HG03432 (cell line): ENCODE measurements at regions not wholly inside any gene's neighbourhood (a gene's known extent, or its start where the extent isn't known, plus 50 kb on each side); places are given as distances from the start of the nearest gene placed in this dataset.
"Not testable (repeated sequence)": the region's sequence is repeated elsewhere in the genome, so short reads cannot be mapped to it uniquely, and the experiment has no call there.

ENCODE experiments used
- ATAC-seq: cut with Tn5 transposase; IDR thresholded peaks from one replicate; pipeline ENCODE4 v1.9.1; 2021; ENCODE audit warnings: mild to moderate bottlenecking, moderate library complexity; ENCODE audit not compliant: unreplicated experiment

DNA sequence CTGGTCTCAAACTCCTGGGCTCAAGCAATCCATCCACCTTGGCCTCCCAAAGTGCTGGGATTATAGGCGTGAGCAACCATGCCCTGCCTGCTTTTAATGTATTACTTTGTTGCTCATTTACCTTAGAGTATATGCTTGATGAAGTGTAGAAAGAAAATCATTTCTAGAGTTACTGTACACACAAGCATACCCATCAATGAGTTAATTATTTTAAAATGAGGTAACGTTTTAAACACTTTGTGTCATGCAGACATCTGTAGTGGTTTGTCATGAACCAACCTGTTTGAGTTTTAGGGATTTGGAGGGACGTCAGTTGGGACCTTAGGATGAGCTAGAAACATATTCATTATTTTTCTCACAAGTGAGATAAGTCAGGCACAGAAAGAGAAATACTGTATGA is 332.4 kb upstream of the IGF1R start:
- ATAC-seq = no peak

- no peak for ATAC-seq
These were observed 326.4 kb upstream of the IGF1R start for GRCh38 chr15:98321896-98322295.

DNA sequence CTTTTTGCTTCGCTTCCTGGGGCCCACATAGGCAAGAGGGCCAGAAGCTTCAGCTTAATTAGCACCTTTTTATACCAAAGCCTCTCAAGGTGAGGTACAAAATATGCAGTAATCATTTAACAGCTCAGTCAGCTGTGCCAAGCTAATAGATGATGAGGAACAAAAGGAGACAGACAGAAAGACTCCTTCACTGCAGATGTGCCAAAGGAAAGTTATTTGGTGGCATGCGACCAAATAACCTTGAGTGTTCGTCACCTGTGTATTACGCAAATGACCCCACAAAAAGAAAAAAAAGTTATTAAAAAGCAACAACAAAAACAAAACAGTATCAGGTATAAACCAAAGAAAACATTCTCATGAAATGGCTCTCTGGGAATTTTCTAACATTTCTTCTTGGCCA is 325.8 kb upstream of the IGF1R start:
- ATAC-seq = no peak

GRCh38 chr15:98324341-98324970 is 323.9 kb upstream of the IGF1R start:
- ATAC-seq = no peak

GRCh38 chr15:98326804-98327203 is 321.5 kb upstream of the IGF1R start:
- no peak for ATAC-seq

- no peak for ATAC-seq
These were observed 318.1 kb upstream of the IGF1R start for GRCh38 chr15:98330258-98330657.

GRCh38 chr15:98330692-98331435 is 317.5 kb upstream of the IGF1R start:
- no peak for ATAC-seq

GRCh38 chr15:98331676-98332075 is 316.7 kb upstream of the IGF1R start:
- ATAC-seq = no peak

GRCh38 chr15:98333251-98333650 is 315.1 kb upstream of the IGF1R start:
- ATAC-seq = no peak

DNA sequence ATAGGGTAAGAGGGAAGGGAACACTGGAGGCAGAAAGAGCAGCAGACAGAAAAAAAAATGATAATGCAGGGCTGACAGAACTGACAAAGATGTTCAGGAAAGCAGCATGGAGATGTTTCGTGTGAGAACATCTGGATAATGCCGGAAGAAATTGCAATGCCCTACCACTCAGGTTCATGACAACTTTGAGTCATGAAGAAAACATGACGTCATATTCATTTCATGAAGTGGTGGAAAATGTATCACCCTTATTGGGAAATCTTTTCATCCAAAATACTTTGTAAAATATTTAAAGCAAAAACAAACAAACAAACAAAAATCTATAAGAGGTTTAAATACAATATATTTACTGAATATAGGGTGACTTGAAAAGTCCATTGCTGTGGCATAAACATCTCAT is 305.4 kb upstream of the IGF1R start:
- no peak for ATAC-seq

- no peak for ATAC-seq
These were observed 303.7 kb upstream of the IGF1R start for GRCh38 chr15:98344591-98344990.

GRCh38 chr15:98347001-98347400 is 301.3 kb upstream of the IGF1R start:
- ATAC-seq = no peak

DNA sequence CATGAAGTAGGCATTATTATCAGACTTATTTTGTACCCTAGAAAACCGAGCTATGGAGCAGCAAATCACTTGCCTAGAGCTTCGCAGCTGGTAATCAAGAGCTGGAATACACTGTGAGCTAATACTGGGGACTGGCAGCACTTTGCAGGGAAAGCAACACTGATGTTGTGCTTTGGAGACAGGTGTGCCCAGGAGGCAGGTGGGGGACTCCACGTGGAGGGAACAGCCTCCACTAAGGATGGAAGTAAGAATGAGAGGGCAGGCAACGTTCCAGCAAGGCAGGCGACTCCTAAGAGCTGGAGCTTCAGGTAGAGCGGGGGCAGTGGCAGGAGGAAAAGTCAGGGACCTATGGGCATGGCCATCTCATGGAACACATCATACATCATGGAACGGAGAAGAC is 300.5 kb upstream of the IGF1R start:
- ATAC-seq = no peak

DNA sequence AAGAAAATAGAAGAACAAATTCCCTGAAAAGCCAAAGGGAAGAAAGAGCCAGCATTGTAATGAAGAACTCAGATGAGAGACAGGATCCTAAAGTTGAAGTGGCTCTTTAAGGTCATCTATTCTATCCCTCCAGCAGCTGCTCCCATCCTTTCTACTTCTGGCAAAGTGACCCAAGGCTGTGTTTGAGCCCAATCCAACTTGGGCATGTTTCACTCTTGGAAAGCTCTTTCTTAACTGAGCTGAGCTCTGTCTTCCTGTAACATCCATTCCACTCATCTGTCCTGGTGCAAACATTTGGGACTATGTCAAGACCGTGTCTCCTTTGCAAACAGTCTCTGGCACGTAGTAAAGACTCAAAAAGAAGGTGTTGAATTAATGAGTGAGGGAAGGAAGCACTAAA is 298.1 kb upstream of the IGF1R start:
- no peak for ATAC-seq

GRCh38 chr15:98358274-98358673 is 290.1 kb upstream of the IGF1R start:
- not testable (repeated sequence) for ATAC-seq

- no peak for ATAC-seq
These were observed 289.4 kb upstream of the IGF1R start for GRCh38 chr15:98358971-98359370.

- ATAC-seq = no peak
These were observed 284.9 kb upstream of the IGF1R start for GRCh38 chr15:98363416-98363815.

- no peak for ATAC-seq
These were observed 284.4 kb upstream of the IGF1R start for GRCh38 chr15:98363955-98364354.

DNA sequence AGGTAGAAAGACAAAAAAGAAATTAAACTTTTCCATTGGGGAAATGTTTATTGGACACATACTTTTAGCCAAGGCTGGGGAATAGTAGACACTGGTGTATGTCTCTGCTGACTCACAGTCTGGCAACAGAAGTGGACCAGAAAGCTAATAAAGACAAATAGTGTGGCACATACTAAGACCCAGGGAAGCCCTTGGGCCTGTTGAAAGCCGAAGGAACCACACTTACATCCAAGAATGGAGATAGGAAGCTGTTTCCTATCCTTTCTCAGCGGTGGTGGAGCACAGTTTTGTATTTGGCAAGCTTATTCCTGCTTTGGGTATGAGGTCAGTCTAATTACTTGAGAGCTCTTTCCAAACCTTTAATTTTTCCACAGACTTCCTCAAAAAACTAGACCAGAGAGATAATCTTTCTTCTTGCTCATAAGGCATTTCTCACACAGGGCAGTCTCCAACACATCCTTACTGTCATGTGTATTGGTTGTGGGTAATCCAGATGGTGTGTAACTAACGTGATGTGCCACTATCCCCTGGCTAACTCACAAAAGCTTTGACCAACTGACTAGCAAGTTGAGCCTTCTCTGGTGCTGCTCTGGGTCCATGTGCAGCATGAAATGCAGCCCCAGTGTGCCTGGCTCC is 279.1 kb upstream of the IGF1R start:
- ATAC-seq = no peak

- ATAC-seq = no peak
These were observed 272.6 kb upstream of the IGF1R start for GRCh38 chr15:98375513-98376340.

DNA sequence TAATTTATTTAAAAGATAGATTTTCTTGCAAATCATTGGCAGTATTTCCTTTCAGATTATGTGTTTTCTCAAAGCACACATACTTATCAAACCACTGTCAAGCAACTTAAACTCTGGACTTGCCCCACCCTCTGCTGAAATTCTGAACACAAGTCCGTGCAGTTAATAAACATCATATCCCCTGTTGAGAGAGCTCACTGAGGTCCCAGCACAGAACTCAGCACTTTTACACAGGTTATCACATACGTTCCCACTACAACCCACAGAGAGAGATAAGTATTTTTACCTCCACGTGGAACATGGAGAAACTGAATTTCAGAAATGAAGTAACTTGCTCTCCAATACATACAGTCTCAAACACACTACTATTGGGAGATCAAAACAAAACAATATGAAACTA is 267.6 kb upstream of the IGF1R start:
- no peak for ATAC-seq
